Suprapubic skin (tissue), 4 donors: ENCODE measurements at regions not wholly inside any gene's neighbourhood (a gene's known extent, or its start where the extent isn't known, plus 50 kb on each side); places are given as distances from the start of the nearest gene placed in this dataset.

Source experiments
- CTCF ChIP-seq, 2 donors: fragments of 200-600 bp in 1 of 2; fragments of 450-650 bp in 1 of 2; sonication (generic) in 1 of 2; IDR thresholded peaks; one replicate each; pipeline ENCODE4 v1.5.1; 2016 to 2019; ENCODE audit warnings: antibody characterized with exemption in 2 of 2, mild to moderate bottlenecking in 1 of 2, moderate library complexity in 1 of 2
- EP300 ChIP-seq: sonication (generic); formaldehyde crosslinking; IDR thresholded peaks from one replicate; pipeline ENCODE4 v1.6.1; 2017; ENCODE audit warnings: antibody characterized with exemption
- POLR2A ChIP-seq, 2 donors: fragments of 450-650 bp; IDR thresholded peaks; one replicate each; pipeline ENCODE4 v1.6.1; 2017; ENCODE audit warnings: antibody characterized with exemption in 2 of 2, mild to moderate bottlenecking in 2 of 2, moderate library complexity in 2 of 2
- POLR2AphosphoS5 ChIP-seq, 3 donors: sonication (generic); formaldehyde crosslinking; IDR thresholded peaks; one replicate each; pipeline ENCODE4 v1.6.1; 2017; ENCODE audit warnings: antibody characterized with exemption in 3 of 3

GRCh38 chr5:155750571-155750970, 576.4 kb upstream of the SGCD start:
- TF ChIP-seq CTCF (IDR thresholded peaks at IDR 0.05) (no peak), POLR2AphosphoS5 (IDR thresholded peaks at IDR 0.05) (no peak), EP300 (no peak), POLR2A (IDR thresholded peaks at IDR 0.05) (no peak)
